ENCODE measurements at regions not wholly inside any gene's neighbourhood (a gene's known extent, or its start where the extent isn't known, plus 50 kb on each side); places are given as distances from the start of the nearest gene placed in this dataset.

DNA sequence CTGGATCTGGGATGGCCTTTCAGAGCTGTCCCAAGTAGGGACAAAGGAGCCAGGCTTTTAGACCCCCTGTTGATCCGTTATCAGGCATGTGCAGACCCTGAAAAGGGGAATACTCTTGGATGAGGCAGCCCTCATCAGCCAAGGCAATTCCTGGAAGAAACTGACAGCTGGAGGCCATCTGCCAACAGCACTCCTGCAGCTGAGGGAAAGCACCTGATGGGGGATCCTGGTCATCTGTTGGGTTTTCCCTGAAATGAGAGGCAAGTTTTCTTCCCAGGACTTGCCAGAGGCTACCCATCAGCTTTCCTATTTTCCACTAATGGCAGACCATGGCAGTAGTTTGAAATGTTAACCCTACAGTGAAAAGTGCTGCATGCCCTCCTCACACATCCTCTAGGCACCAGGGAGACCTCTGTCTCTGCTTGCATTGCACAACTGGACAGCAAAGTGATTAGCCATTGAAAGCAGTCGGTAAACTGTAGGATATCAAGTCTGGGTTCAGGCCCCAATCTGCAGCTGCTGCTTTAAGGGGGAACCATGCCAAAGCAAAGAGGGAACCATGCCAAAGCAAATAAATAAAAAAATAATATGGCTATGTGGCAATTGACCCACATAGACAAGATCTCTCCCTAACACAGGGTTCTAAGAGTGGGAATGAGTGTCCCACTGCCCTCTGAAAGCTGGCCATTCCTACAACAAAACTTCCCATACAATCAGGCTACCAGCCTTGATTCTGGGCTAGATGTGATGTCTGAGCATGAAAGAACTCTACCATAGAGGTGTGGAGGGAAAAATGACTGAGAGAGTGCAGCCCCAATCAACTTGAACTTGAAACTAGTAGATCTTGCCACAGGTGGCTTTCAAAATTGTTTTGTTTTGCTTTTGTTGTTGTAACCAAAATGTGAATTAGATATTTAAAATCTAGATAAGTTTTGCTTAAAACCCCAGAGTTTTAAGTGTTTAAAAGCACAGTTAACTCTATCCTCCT is 232.0 kb upstream of the STT3B start:
- ChIA-PET CTCF (no interaction called here), RAD21 (ENCODE audit: low non-redundant PET in 1 of 2, low total read pairs in 2 of 2, uncharacterized antibody in 2 of 2, unreplicated experiment in 2 of 2) (no interaction called here), POLR2A (no interaction called here)
- Histone ChIP-seq H3K79me2 (ENCODE audit: insufficient read depth, low read length) (no peaks in the 10 kb centered on the region), H3K36me3 (ENCODE audit: control insufficient read depth in 1 of 2, insufficient read depth in 2 of 2, low read length in 2 of 2) (no peaks in the 10 kb centered on the region), H3K27ac (ENCODE audit: low read depth, low read length) (no peak overlapping the region), H3K9me3 (ENCODE audit: control insufficient read depth in 1 of 2, insufficient read depth in 1 of 2, low read depth in 1 of 2, low read length in 2 of 2) (peaks cover 0 to 4% of the 10 kb centered on the region in 2 experiments; a peak in 1 of 4 replicates), H3K9ac (ENCODE audit: low read length) (no peak overlapping the region), H3K9me2 (ENCODE audit: insufficient read depth) (no peaks in the 10 kb centered on the region), H2AFZ (ENCODE audit: low read depth, low read length, poor library complexity, severe bottlenecking) (no peak overlapping the region), H4K20me1 (ENCODE audit: insufficient read depth) (no peaks in the 10 kb centered on the region), H3K4me1 (ENCODE audit: control insufficient read depth in 1 of 2, insufficient read depth in 2 of 2, low read length in 2 of 2) (no peaks in the 10 kb centered on the region), H3K4me2 (ENCODE audit: low read length) (no peak overlapping the region), H3K4me3 (replicated peaks in 1 of 2; ENCODE audit: low read depth in 1 of 2, low read length in 2 of 2) (no peak overlapping the region), H3K27me3 (ENCODE audit: insufficient read depth, low read length) (no peaks in the 10 kb centered on the region)
- DNase-seq (ENCODE audit: low read depth, low spot score) (no peak), ATAC-seq (no peak)
- TF ChIP-seq SIN3A (IDR thresholded peaks at IDR 0.05; ENCODE audit: low read depth) = no peak
- TF ChIP-seq SRF (IDR thresholded peaks at IDR 0.05; ENCODE audit: low read depth) = no peak
- TF ChIP-seq TCF7L2 (IDR thresholded peaks at IDR 0.05; ENCODE audit: borderline replicate concordance, extremely low read depth, insufficient read depth, insufficient read length) = no peak
- no peak for TF ChIP-seq EZH2phosphoT487 (IDR thresholded peaks at IDR 0.05; ENCODE audit: borderline replicate concordance)
- TF ChIP-seq ZNF274 (IDR thresholded peaks at IDR 0.05; ENCODE audit: low read depth, low read length) = no peak
- BruUV-seq (replicated peaks) = no TSS peak
- intact Hi-C loops (cut with micrococcal nuclease) = no loop called here

DNA sequence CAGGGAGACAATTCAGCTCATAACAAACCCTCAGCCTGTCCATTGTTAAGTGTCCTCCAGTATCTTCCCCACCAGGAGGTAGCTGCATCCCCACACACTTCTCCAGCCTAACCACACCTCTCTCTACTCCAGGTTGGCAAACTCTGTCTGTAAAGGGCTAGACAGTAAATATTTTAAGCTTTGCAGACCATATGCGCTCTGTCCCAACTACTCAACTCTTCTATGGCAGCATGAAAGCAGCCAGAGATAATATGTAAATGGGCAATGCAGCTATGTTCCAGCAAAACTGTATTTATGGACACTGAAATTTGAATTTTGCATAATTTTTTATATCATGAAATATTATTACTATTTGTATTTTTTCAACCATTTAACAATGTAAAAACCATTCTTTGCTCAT is 230.4 kb upstream of the STT3B start:
- Histone ChIP-seq H2AFZ (ENCODE audit: low read depth, low read length, poor library complexity, severe bottlenecking) (no peak overlapping the region), H3K4me1 (ENCODE audit: control insufficient read depth in 1 of 2, insufficient read depth in 2 of 2, low read length in 2 of 2) (no peaks in the 10 kb centered on the region), H3K4me2 (ENCODE audit: low read length) (no peak overlapping the region), H3K27ac (ENCODE audit: low read depth, low read length) (no peak overlapping the region), H3K9me2 (ENCODE audit: insufficient read depth) (no peaks in the 10 kb centered on the region), H3K79me2 (ENCODE audit: insufficient read depth, low read length) (no peaks in the 10 kb centered on the region), H3K36me3 (ENCODE audit: control insufficient read depth in 1 of 2, insufficient read depth in 2 of 2, low read length in 2 of 2) (no peaks in the 10 kb centered on the region), H3K4me3 (replicated peaks in 1 of 2; ENCODE audit: low read depth in 1 of 2, low read length in 2 of 2) (no peak overlapping the region), H4K20me1 (ENCODE audit: insufficient read depth) (no peaks in the 10 kb centered on the region), H3K9me3 (ENCODE audit: control insufficient read depth in 1 of 2, insufficient read depth in 1 of 2, low read depth in 1 of 2, low read length in 2 of 2) (peaks cover 0 to 4% of the 10 kb centered on the region in 2 experiments; a peak in 1 of 4 replicates), H3K27me3 (ENCODE audit: insufficient read depth, low read length) (no peaks in the 10 kb centered on the region), H3K9ac (ENCODE audit: low read length) (no peak overlapping the region)
- BruUV-seq (replicated peaks) = no TSS peak
- intact Hi-C loops (cut with micrococcal nuclease) = no loop called here
- ATAC-seq (no peak), DNase-seq (ENCODE audit: low read depth, low spot score) (no peak)
- ChIA-PET POLR2A (no interaction called here), CTCF (no interaction called here), RAD21 (ENCODE audit: low non-redundant PET in 1 of 2, low total read pairs in 2 of 2, uncharacterized antibody in 2 of 2, unreplicated experiment in 2 of 2) (no interaction called here)
- TF ChIP-seq JUND (IDR thresholded peaks at IDR 0.05) (no peak), FOSL1 (IDR thresholded peaks at IDR 0.05; ENCODE audit: low read depth) (no peak), ELF1 (IDR thresholded peaks at IDR 0.05; ENCODE audit: borderline replicate concordance, low read depth) (no peak), EGR1 (IDR thresholded peaks at IDR 0.05; ENCODE audit: low read depth) (no peak), POLR2AphosphoS5 (IDR thresholded peaks at IDR 0.05; ENCODE audit: low read depth, low read length) (no peak), POLR2A (IDR thresholded peaks at IDR 0.05; ENCODE audit: borderline replicate concordance, extremely low read depth, insufficient read depth, insufficient read length) (no peak), EZH2phosphoT487 (IDR thresholded peaks at IDR 0.05; ENCODE audit: borderline replicate concordance) (no peak), TCF7L2 (IDR thresholded peaks at IDR 0.05; ENCODE audit: borderline replicate concordance, extremely low read depth, insufficient read depth, insufficient read length) (no peak), ZNF274 (IDR thresholded peaks at IDR 0.05; ENCODE audit: low read depth, low read length) (no peak), SIN3A (IDR thresholded peaks at IDR 0.05; ENCODE audit: low read depth) (no peak), EZH2 (IDR thresholded peaks at IDR 0.05) (no peak), RAD21 (IDR thresholded peaks at IDR 0.05; ENCODE audit: low read depth) (no peak), YY1 (IDR thresholded peaks at IDR 0.05; ENCODE audit: extremely low read depth, insufficient replicate concordance, low read depth, low read length) (no peak)
- TF ChIP-seq, protein P1, sequence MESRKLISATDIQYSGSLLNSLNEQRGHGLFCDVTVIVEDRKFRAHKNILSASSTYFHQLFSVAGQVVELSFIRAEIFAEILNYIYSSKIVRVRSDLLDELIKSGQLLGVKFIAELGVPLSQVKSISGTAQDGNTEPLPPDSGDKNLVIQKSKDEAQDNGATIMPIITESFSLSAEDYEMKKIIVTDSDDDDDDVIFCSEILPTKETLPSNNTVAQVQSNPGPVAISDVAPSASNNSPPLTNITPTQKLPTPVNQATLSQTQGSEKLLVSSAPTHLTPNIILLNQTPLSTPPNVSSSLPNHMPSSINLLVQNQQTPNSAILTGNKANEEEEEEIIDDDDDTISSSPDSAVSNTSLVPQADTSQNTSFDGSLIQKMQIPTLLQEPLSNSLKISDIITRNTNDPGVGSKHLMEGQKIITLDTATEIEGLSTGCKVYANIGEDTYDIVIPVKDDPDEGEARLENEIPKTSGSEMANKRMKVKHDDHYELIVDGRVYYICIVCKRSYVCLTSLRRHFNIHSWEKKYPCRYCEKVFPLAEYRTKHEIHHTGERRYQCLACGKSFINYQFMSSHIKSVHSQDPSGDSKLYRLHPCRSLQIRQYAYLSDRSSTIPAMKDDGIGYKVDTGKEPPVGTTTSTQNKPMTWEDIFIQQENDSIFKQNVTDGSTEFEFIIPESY (IDR thresholded peaks at IDR 0.05; ENCODE audit: extremely low read depth, insufficient replicate concordance, low read length) = no peak

Measured in HCT116 (cell line).